B cell (primary cell): ENCODE measurements at regions not wholly inside any gene's neighbourhood (a gene's known extent, or its start where the extent isn't known, plus 50 kb on each side); places are given as distances from the start of the nearest gene placed in this dataset.

Source experiments
- ATAC-seq: fragments of 200-7000 bp; cut with Tn5 transposase; one replicate; pipeline ENCODE4 v1.10.0; 2021; ENCODE audit warnings: low read depth, mild to moderate bottlenecking, moderate number of reproducible peaks, moderate library complexity
- CTCF ChIA-PET: fragments of 350-600 bp; sonication (Branson Sonifier 250); formaldehyde crosslinking; loops from one replicate; lab custom pipeline; 2021; ENCODE audit warnings: antibody characterized with exemption, inconsistent platforms; lab: Charles Lee
- POLR2A ChIA-PET: fragments of 350-600 bp; sonication (Branson Sonifier 250); formaldehyde crosslinking; loops from one replicate; lab custom pipeline; 2021; ENCODE audit warnings: antibody characterized with exemption; lab: Charles Lee
- DNase-seq: peaks from one replicate; pipeline ENCODE4 v3.0.0; 2013
- H2AFZ ChIP-seq: 2 replicates; pipeline ENCODE4 v1.6.1; 2012; ENCODE audit warnings: mild to moderate bottlenecking, low read depth, low read length; ENCODE audit not compliant: insufficient read depth, poor library complexity, severe bottlenecking
- H3K27ac ChIP-seq, 2 donors: 1 replicate in 1 of 2; 2 replicates in 1 of 2; pipeline ENCODE4 v1.5.1; 2012 to 2013; ENCODE audit warnings: low read length in 2 of 2, mild to moderate bottlenecking in 2 of 2, moderate library complexity in 1 of 2
- H3K27me3 ChIP-seq, 4 experiments: fragments of 200-600 bp in 1 of 4; sonication (generic) in 1 of 4; replicated peaks in 1 of 4; 1 replicate in 2 of 4; 2 replicates in 2 of 4; pipeline versions ENCODE4 v1.6.1 to v1.7.0; 2013 to 2016; ENCODE audit warnings: low read length in 3 of 4, mild to moderate bottlenecking in 2 of 4, mixed read lengths in 1 of 4, moderate library complexity in 1 of 4; ENCODE audit not compliant: insufficient read depth in 4 of 4, control insufficient read depth in 3 of 4; ENCODE audit errors: control extremely low read depth in 1 of 4
- H3K36me3 ChIP-seq, 2 experiments: replicated peaks in 1 of 2; 1 replicate in 1 of 2; 2 replicates in 1 of 2; pipeline versions ENCODE4 v1.6.1 to v1.7.1; 2013; ENCODE audit warnings: low read length in 1 of 2; ENCODE audit not compliant: insufficient read depth in 2 of 2, control insufficient read depth in 1 of 2; ENCODE audit errors: control extremely low read depth in 1 of 2, extremely low read depth in 1 of 2
- H3K4me1 ChIP-seq, 2 donors: fragments of 200-600 bp in 1 of 2; sonication (generic) in 1 of 2; 1 replicate in 1 of 2; 2 replicates in 1 of 2; pipeline versions ENCODE4 v1.5.1 to v1.6.1; 2013 to 2017; ENCODE audit warnings: low read length in 2 of 2; ENCODE audit not compliant: control insufficient read depth in 2 of 2, insufficient read depth in 2 of 2
- H3K4me2 ChIP-seq: replicated peaks from 2 replicates; pipeline ENCODE3; 2012; ENCODE audit warnings: mild to moderate bottlenecking, low read depth, low read length; ENCODE audit not compliant: poor library complexity, severe bottlenecking
- H3K4me3 ChIP-seq, 5 experiments: fragments of 200-600 bp in 1 of 5; sonication (generic) in 1 of 5; 1 replicate in 3 of 5; 2 replicates in 2 of 5; pipeline versions ENCODE4 v1.5.1 to v1.7.0; 2011 to 2016; ENCODE audit warnings: low read length in 4 of 5, mild to moderate bottlenecking in 4 of 5, low read depth in 2 of 5, control low read depth in 1 of 5, moderate library complexity in 1 of 5; ENCODE audit not compliant: insufficient read depth in 1 of 5; ENCODE audit errors: control extremely low read depth in 1 of 5, extremely low read depth in 1 of 5
- H3K79me2 ChIP-seq: fragments of 200-600 bp; sonication (generic); one replicate; pipeline ENCODE4 v1.6.0; 2016; ENCODE audit warnings: low read length; ENCODE audit not compliant: control insufficient read depth, insufficient read depth
- H3K9ac ChIP-seq: fragments of 200-600 bp; sonication (generic); 2 replicates; pipeline ENCODE4 v1.6.1; 2017; ENCODE audit warnings: mild to moderate bottlenecking, low read length, moderate library complexity
- H3K9me3 ChIP-seq, 3 donors: one replicate each; pipeline versions ENCODE4 v1.6.1 to v1.7.1; 2013; ENCODE audit warnings: low read length in 2 of 3; ENCODE audit not compliant: control insufficient read depth in 2 of 3, insufficient read depth in 1 of 3; ENCODE audit errors: control extremely low read depth in 1 of 3
- H4K20me1 ChIP-seq: 2 replicates; pipeline ENCODE4 v1.6.0; 2012; ENCODE audit warnings: mild to moderate bottlenecking, low read length; ENCODE audit not compliant: insufficient read depth, control insufficient read depth, poor library complexity, severe bottlenecking
- H3K27ac Mint-ChIP-seq: one replicate; pipeline ENCODE4 v1.8.0; 2021; ENCODE audit warnings: mixed read lengths
- H3K27me3 Mint-ChIP-seq: one replicate; pipeline ENCODE4 v1.8.0; 2021; ENCODE audit warnings: mixed read lengths
- H3K4me1 Mint-ChIP-seq: one replicate; pipeline ENCODE4 v1.8.0; 2021; ENCODE audit warnings: mixed read lengths
- H3K4me3 Mint-ChIP-seq: one replicate; pipeline ENCODE4 v1.8.0; 2021; ENCODE audit warnings: mixed read lengths
- H3K9me3 Mint-ChIP-seq: one replicate; pipeline ENCODE4 v1.8.0; 2022; ENCODE audit warnings: mixed read lengths; ENCODE audit not compliant: insufficient read depth
- EZH2 ChIP-seq: IDR thresholded peaks from 2 replicates; pipeline ENCODE4 v1.6.1; 2012; ENCODE audit warnings: borderline replicate concordance, low read depth, mild to moderate bottlenecking, moderate library complexity, low read length; ENCODE audit not compliant: insufficient read depth, poor library complexity, severe bottlenecking
- WGBS: methylation state at CpG from one replicate; pipeline ENCODE4 v1.1.5; 2013; ENCODE audit warnings: missing lambda C conversion rate; ENCODE audit not compliant: insufficient coverage; 5-methylcytosine and 5-hydroxymethylcytosine counted together
- intact Hi-C: fragments of 100-400 bp; cut with micrococcal nuclease; formaldehyde crosslinking; loops from one replicate; pipeline ENCODE4 v1.10.0; 2022
- TF ChIP-seq, protein P1 (sequence below): fragments of 200-600 bp; IDR thresholded peaks from one replicate; pipeline ENCODE4 v1.8.0; 2022; ENCODE audit warnings: antibody characterized with exemption, mild to moderate bottlenecking

GRCh38 chr6:126787635-126788034 lies 330.8 kb upstream of the RSPO3 start:
- ChIA-PET POLR2A (no interaction called here), CTCF (no interaction called here)
- no peaks in the 10 kb centered on the region for H3K9me3 Mint-ChIP-seq
- no peak overlapping the region for H2AFZ ChIP-seq
- no peaks in the 10 kb centered on the region for H3K79me2 ChIP-seq
- no peaks in the 10 kb centered on the region for H3K27me3 ChIP-seq
- no peak overlapping the region for H3K27ac ChIP-seq
- intact Hi-C loops, result no loop called here
- no CpG with 5 or more reads among the region's 1 CpG for WGBS
- H3K4me1 ChIP-seq, result no peaks in the 10 kb centered on the region
- H3K27ac Mint-ChIP-seq, result no peak overlapping the region
- H3K36me3 ChIP-seq, result no peaks in the 10 kb centered on the region
- no peaks in the 10 kb centered on the region for H3K9me3 ChIP-seq
- no peak overlapping the region for H3K4me2 ChIP-seq
- H3K4me3 ChIP-seq, result no peak overlapping the region
- no peak overlapping the region for H3K9ac ChIP-seq
- ATAC-seq (no peak), DNase-seq (no peak)
- no peak overlapping the region for H3K4me3 Mint-ChIP-seq
- peaks cover 4% of the 10 kb centered on the region for H3K27me3 Mint-ChIP-seq
- H4K20me1 ChIP-seq, result no peaks in the 10 kb centered on the region
- TF ChIP-seq EZH2, result no peak
- TF ChIP-seq, protein P1, sequence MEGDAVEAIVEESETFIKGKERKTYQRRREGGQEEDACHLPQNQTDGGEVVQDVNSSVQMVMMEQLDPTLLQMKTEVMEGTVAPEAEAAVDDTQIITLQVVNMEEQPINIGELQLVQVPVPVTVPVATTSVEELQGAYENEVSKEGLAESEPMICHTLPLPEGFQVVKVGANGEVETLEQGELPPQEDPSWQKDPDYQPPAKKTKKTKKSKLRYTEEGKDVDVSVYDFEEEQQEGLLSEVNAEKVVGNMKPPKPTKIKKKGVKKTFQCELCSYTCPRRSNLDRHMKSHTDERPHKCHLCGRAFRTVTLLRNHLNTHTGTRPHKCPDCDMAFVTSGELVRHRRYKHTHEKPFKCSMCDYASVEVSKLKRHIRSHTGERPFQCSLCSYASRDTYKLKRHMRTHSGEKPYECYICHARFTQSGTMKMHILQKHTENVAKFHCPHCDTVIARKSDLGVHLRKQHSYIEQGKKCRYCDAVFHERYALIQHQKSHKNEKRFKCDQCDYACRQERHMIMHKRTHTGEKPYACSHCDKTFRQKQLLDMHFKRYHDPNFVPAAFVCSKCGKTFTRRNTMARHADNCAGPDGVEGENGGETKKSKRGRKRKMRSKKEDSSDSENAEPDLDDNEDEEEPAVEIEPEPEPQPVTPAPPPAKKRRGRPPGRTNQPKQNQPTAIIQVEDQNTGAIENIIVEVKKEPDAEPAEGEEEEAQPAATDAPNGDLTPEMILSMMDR, result no peak
- H3K4me1 Mint-ChIP-seq, result no peaks in the 10 kb centered on the region

- DNase-seq, result no peak
- H3K27me3 Mint-ChIP-seq, result peaks cover 4% of the 10 kb centered on the region
- no peak overlapping the region for H2AFZ ChIP-seq
- POLR2A ChIA-PET, result no interaction called here
- no peak overlapping the region for H3K4me2 ChIP-seq
- no peaks in the 10 kb centered on the region for H3K4me1 Mint-ChIP-seq
- intact Hi-C loops, result no loop called here
- H3K27me3 ChIP-seq, result no peaks in the 10 kb centered on the region
- H3K4me3 ChIP-seq, result no peak overlapping the region
- WGBS, result 98% methylated on average over 4 of the region's 6 CpGs
- no peaks in the 10 kb centered on the region for H3K9me3 Mint-ChIP-seq
- ATAC-seq, result no peak
- no peak overlapping the region for H3K9ac ChIP-seq
- TF ChIP-seq, protein P1, result no peak
- no peak for TF ChIP-seq EZH2
- H3K4me3 Mint-ChIP-seq, result no peak overlapping the region
- no peaks in the 10 kb centered on the region for H4K20me1 ChIP-seq
- H3K9me3 ChIP-seq, result no peaks in the 10 kb centered on the region
- H3K27ac ChIP-seq, result no peak overlapping the region
- no peaks in the 10 kb centered on the region for H3K4me1 ChIP-seq
- H3K36me3 ChIP-seq, result no peaks in the 10 kb centered on the region
- H3K27ac Mint-ChIP-seq, result no peak overlapping the region
- H3K79me2 ChIP-seq, result no peaks in the 10 kb centered on the region
- CTCF ChIA-PET, result no interaction called here
Measured at GRCh38 chr6:126788861-126789365, 329.6 kb upstream of the RSPO3 start.
